ENCODE measurements at regions not wholly inside any gene's neighbourhood (a gene's known extent, or its start where the extent isn't known, plus 50 kb on each side); places are given as distances from the start of the nearest gene placed in this dataset.

DNA sequence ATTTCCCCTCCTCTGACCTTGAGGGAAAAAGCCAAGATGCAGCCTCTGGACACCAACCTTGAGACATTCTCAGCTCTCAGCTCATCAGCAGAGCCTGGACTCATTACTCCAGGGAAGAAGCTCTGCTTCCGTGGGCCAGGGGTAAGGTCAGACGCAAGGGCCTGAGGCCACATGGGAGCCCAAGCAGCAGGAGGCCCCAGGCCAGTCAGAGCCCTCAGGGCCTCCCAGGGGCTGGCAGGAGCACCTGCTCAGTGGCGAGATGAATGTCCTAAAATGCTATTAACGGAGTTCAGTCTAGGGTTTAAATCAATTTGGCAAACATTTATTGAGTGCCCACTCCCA lies 208.6 kb downstream of the ERMARD start:
- Histone ChIP-seq H3K4me3 (no peak overlapping the region), H3K4me2 (peak overlapping the region; percentile 52 to 76 (median 67))

DNA sequence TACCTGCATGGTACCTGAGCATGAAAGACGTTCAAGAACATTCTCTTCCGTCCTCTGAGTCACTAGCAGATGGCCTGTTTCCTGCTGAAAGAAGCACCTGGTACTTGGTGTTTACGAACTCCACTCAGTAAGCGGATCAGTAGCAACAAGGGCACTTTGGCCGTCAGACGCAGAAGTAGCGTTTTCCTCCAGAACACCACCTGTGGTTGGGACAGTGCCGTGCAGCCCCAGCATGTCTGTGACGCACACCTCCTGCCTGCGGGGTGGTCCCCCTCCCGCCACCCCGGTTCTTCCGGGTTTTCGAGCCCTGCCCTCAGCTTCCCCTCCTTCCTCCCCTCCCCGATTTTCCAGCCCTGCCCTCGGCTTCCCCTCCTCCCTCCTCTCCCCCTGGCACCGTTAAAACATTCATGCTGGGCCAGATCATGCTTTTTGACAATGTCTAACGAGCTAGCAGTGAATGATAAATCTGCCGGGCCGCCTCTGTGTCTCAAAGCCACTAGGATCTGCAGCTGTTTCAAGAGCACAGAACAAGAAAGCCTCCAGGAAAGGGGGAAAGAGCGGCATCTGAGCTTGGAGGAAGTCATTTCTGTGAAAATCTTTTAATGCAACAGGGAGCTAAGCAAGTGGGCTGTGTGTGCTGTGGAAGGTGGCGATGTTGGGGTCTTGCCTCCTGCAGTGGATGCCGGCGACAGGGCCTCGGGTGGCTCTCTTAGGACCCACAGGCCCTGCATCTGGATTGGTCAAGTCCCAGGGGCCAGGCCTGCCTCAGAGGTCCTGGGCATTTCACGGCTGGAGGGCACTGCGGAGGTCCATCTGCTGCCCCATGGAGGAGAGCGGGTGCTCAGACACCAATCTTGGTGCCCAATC lies 207.9 kb downstream of the ERMARD start:
- Histone ChIP-seq H3K27ac (peak overlapping the region in 5 of 11 experiments; percentile 2 to 48 (median 38); a peak in 6 of 22 replicates), H3K36me3 (no peaks in the 10 kb centered on the region), H3K4me3 (peak overlapping the region in 1 of 10 experiments; percentile 21; a peak in 2 of 20 replicates), H3K9ac (peak overlapping the region in 6 of 11 experiments; percentile 7 to 44 (median 29); a peak in 4 of 22 replicates), H3K4me2 (peak overlapping the region; percentile 52 to 76 (median 67)), H3K9me3 (replicated peaks in 1 of 11) (0 out of 22 replicates have a peak, but pooled peaks cover 0 to 7% (median 0%) of the 10 kb centered on the region in 11 experiments), H3K4me1 (peaks cover 21 to 42% (median 36%) of the 10 kb centered on the region in 10 experiments), H4K20me1 (no peaks in the 10 kb centered on the region), H3K27me3 (peaks cover 5 to 33% (median 18%) of the 10 kb centered on the region in 11 experiments; a peak in 20 of 22 replicates)
- no peak for TF ChIP-seq Cebpa-rat (IDR thresholded peaks at IDR 0.05)

More for the DNA sequence above, 208.6 kb downstream of the ERMARD start:
- Histone ChIP-seq H3K9me3 (replicated peaks in 1 of 11) (0 out of 22 replicates have a peak, but pooled peaks cover 0 to 7% (median 0%) of the 10 kb centered on the region in 11 experiments), H3K36me3 (no peaks in the 10 kb centered on the region), H4K20me1 (no peaks in the 10 kb centered on the region), H3K27me3 (peaks cover 5 to 33% (median 18%) of the 10 kb centered on the region in 11 experiments; a peak in 20 of 22 replicates), H3K4me1 (peaks cover 21 to 42% (median 36%) of the 10 kb centered on the region in 10 experiments), H3K9ac (peak overlapping the region in 2 of 11 experiments; percentile 7 to 21; a peak in 2 of 22 replicates), H3K27ac (peak overlapping the region in 1 of 11 experiments; percentile 42; a peak in 1 of 22 replicates)
- no peak for TF ChIP-seq Cebpa-rat (IDR thresholded peaks at IDR 0.05)

DNA sequence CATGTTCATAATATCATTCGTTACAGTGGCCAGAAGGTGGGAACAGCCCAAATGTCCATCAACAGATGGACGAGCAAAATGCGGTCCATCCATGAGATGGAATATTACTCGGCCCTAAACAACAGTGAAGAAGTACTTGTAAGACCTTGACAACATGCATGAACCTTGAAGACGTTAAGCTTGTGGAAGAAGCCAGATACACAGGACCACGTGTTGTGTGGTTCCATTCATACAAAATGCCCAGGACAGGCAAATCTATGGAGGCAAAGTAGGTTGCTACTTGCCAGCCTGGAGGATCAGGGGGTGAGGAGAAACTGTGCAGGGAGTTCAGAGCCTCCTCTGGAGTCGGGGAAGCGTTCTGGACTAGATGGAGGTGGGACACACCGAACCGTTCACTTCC lies 207.1 kb downstream of the ERMARD start:
- Histone ChIP-seq H3K27me3 (peaks cover 5 to 33% (median 18%) of the 10 kb centered on the region in 11 experiments; a peak in 20 of 22 replicates), H3K4me3 (no peak overlapping the region), H3K4me2 (peak overlapping the region; percentile 52 to 82 (median 76); a peak in 14 of 22 replicates), H4K20me1 (no peaks in the 10 kb centered on the region), H3K9me3 (replicated peaks in 1 of 11) (peaks cover 0 to 7% (median 0%) of the 10 kb centered on the region in 11 experiments; a peak in 1 of 22 replicates), H3K36me3 (no peaks in the 10 kb centered on the region), H3K4me1 (peaks cover 21 to 42% (median 36%) of the 10 kb centered on the region in 10 experiments), H3K9ac (no peak overlapping the region), H3K27ac (no peak overlapping the region)
- no peak for TF ChIP-seq Cebpa-rat (IDR thresholded peaks at IDR 0.05)

DNA sequence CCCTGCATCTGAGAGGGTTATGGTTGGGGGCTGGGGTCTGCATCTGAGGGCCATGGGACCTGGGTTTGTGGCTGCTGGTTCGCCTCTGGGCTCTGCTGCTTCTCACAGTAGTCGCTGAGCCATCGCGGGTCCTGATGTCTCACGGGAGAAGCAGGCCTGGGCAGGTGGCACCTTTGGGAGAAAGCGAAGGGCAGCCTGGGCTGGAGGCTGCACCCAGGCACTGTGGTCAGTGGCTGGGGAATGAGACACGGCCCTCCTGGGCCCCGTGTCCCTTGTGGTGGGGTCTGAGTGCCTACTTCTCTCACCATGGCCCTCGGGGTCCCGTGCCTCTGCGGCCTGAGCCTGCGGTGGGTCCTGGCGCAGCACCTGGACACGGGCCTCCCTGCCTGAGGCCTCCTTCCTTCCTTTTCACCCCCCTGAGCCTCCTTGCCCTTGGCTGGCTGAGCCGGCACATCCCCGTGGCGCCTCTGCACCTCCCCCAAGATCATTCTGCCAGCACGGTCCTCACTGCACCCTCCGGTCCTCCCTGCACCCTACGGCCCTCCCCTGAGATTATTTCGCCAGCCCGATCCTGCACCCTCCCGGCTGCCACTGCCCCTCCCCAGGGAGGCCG lies 206.0 kb downstream of the ERMARD start:
- no peak for TF ChIP-seq Cebpa-rat (IDR thresholded peaks at IDR 0.05)
- Histone ChIP-seq H3K27ac (no peak overlapping the region), H3K27me3 (peaks cover 5 to 28% (median 14%) of the 10 kb centered on the region in 11 experiments; a peak in 20 of 22 replicates), H3K4me2 (peak overlapping the region; percentile 39 to 82 (median 76)), H3K9me3 (replicated peaks in 1 of 11) (peaks cover 0 to 6% (median 0%) of the 10 kb centered on the region in 11 experiments; a peak in 3 of 22 replicates), H3K4me1 (peaks cover 21 to 42% (median 36%) of the 10 kb centered on the region in 10 experiments), H4K20me1 (no peaks in the 10 kb centered on the region), H3K4me3 (no peak overlapping the region), H3K9ac (peak overlapping the region in 1 of 11 experiments; percentile 18; a peak in 1 of 22 replicates), H3K36me3 (no peaks in the 10 kb centered on the region)

DNA sequence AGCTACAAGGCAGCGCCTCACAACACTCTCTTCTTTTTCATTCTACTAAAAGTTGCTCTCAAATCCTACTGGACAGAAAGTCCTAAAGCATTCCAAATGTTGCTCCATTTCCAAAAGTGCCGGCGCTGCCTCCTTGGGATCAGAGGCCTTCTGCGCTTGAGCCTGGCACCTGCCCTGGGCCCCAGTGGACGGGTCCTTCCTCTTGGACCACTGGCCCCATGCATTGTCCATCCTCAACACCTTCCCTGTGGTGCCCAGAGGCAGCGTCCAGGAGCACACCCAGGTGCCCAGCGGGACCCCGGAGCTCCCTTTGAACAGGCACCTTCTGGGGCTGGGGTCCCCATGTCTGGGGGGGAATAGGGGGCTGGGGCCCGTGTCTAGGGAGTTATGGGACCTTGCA lies 205.2 kb downstream of the ERMARD start:
- Histone ChIP-seq H3K36me3 (no peaks in the 10 kb centered on the region), H3K27me3 (peaks cover 0 to 20% (median 5%) of the 10 kb centered on the region in 11 experiments; a peak in 15 of 22 replicates), H3K4me1 (peaks cover 21 to 42% (median 36%) of the 10 kb centered on the region in 10 experiments), H3K4me2 (no peak overlapping the region), H3K9ac (no peak overlapping the region), H3K9me3 (replicated peaks in 1 of 11) (peaks cover 0 to 6% (median 0%) of the 10 kb centered on the region in 11 experiments; a peak in 3 of 22 replicates), H4K20me1 (no peaks in the 10 kb centered on the region), H3K27ac (no peak overlapping the region), H3K4me3 (no peak overlapping the region)
- TF ChIP-seq Cebpa-rat (IDR thresholded peaks at IDR 0.05) = no peak

DNA sequence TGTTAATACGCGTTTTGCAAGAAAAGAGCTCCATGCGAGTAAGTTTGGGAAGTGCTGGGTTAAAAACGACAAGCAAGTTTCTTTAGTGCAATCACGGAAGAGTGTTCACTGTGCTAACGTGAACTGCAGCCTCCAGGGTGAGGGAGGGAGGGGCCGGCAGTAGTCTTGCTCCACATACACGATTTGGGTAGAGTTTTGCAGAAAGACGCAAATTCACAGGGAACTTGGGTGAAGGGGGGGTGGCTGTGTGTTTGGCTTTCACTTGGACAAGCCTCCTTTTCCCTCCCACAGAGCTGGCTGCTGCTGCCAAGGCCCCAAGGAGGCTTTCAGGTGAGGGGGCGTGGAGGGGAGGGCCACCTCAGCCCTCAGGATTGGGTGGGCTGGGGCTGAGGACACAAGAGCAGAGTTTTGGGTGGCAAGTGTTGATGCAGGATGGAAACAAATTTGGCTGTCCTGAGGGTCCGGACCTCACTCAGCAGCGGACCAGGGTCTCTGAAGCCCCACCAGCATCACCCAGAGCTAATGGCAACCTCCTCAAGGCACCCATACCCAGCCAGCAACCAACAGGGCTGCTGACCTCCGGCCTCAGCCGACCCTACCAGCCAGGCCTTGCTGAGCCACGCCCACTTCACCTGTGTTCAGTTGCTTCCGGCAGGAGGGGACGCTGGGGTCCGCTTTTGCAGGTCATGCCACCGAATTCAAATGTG lies 204.5 kb downstream of the ERMARD start:
- H3K4me3 ChIP-seq = no peak overlapping the region
- no peaks in the 10 kb centered on the region for H4K20me1 ChIP-seq
- peaks cover 0 to 6% (median 0%) of the 10 kb centered on the region in 11 experiments; a peak in 3 of 22 replicates for H3K9me3 ChIP-seq (replicated peaks in 1 of 11)
- H3K9ac ChIP-seq = no peak overlapping the region
- peaks cover 22 to 42% (median 35%) of the 10 kb centered on the region in 10 experiments for H3K4me1 ChIP-seq
- no peak overlapping the region for H3K27ac ChIP-seq
- no peak for TF ChIP-seq Cebpa-rat (IDR thresholded peaks at IDR 0.05)
- H3K36me3 ChIP-seq = no peaks in the 10 kb centered on the region
- H3K4me2 ChIP-seq = no peak overlapping the region
- peaks cover 0 to 17% (median 0%) of the 10 kb centered on the region in 11 experiments; a peak in 6 of 22 replicates for H3K27me3 ChIP-seq

DNA sequence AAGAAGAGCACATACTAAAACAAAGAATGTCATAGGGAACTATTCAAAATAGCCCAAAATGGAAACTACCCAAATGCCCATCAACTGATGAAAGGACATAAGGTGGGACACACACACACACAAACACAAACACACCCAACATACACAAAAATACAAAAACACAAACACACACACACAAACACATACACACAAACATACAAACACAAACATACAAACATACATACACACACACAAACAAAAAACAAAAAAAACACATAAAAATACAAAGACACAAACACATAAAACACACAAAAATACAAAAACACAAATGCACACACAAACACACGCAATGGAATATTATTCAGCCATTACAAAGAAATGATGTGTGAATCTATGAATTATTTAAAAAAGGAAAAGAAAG lies 203.6 kb downstream of the ERMARD start:
- Histone ChIP-seq H3K4me1 (peaks cover 23 to 37% (median 29%) of the 10 kb centered on the region in 10 experiments), H3K4me2 (no peak overlapping the region), H3K4me3 (no peak overlapping the region), H3K27ac (no peak overlapping the region), H3K36me3 (no peaks in the 10 kb centered on the region), H3K9me3 (replicated peaks in 1 of 11) (peaks cover 0 to 6% (median 0%) of the 10 kb centered on the region in 11 experiments; a peak in 3 of 22 replicates), H3K27me3 (peaks cover 0 to 8% (median 0%) of the 10 kb centered on the region in 11 experiments; a peak in 5 of 22 replicates), H3K9ac (no peak overlapping the region), H4K20me1 (no peaks in the 10 kb centered on the region)
- TF ChIP-seq Cebpa-rat (IDR thresholded peaks at IDR 0.05) = no peak

DNA sequence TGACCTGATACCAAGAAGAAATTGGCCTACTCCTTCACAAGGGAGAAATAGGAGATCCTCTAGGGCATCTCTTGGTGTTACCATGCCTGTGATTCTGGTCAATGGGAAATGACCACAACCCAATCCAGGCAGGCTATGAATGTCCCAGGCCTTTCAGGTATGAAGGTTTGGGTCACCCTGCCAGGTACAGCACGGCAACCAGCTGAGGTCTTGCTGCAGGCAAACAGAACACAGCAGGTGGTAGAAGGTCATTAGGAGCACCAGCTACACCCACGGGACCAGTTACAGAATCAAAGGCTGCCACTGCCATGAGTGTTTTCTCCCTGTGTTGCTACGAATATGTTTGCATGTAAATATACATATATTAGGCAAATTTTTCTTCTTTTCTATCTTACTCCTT lies 202.3 kb downstream of the ERMARD start:
- peaks cover 11 to 30% (median 17%) of the 10 kb centered on the region in 10 experiments for H3K4me1 ChIP-seq
- no peak overlapping the region for H3K4me2 ChIP-seq
- no peaks in the 10 kb centered on the region for H3K36me3 ChIP-seq
- H3K9me3 ChIP-seq (replicated peaks in 1 of 11) = peaks cover 0 to 6% (median 0%) of the 10 kb centered on the region in 11 experiments; a peak in 3 of 22 replicates
- no peak for TF ChIP-seq Cebpa-rat (IDR thresholded peaks at IDR 0.05)
- peaks cover 0 to 7% (median 0%) of the 10 kb centered on the region in 11 experiments; a peak in 4 of 22 replicates for H3K27me3 ChIP-seq
- H3K9ac ChIP-seq = no peak overlapping the region
- H4K20me1 ChIP-seq = no peaks in the 10 kb centered on the region
- H3K27ac ChIP-seq = no peak overlapping the region
- no peak overlapping the region for H3K4me3 ChIP-seq
